MCF 10A (cell line): ENCODE measurements at regions not wholly inside any gene's neighbourhood (a gene's known extent, or its start where the extent isn't known, plus 50 kb on each side); places are given as distances from the start of the nearest gene placed in this dataset.
"Not testable (repeated sequence)": the region's sequence is repeated elsewhere in the genome, so short reads cannot be mapped to it uniquely, and the experiment has no call there.

Source experiments
- BruUV-seq: library from RNA; stranded (reverse); fragments of 400-500 nt; replicated peaks from 2 replicates; lab custom pipeline; 2021; lab: Mats Ljungman, UMichigan
- CTCF ChIA-PET: fragments of 300-600 bp; sonication (Branson Sonifier 250); formaldehyde crosslinking; extraction: SDS; loops from one replicate; lab custom pipeline; 2021; ENCODE audit warnings: antibody characterized with exemption, inconsistent platforms; lab: Yijun Ruan, JAX
- POLR2A ChIA-PET: fragments of 300-600, 350-650 bp; sonication (Branson Sonifier 250); formaldehyde crosslinking; extraction: SDS; loops from one replicate; lab custom pipeline; 2020; ENCODE audit warnings: antibody characterized with exemption, inconsistent platforms; lab: Yijun Ruan, JAX
- DNase-seq: peaks from one replicate; pipeline ENCODE4 v3.0.0-alpha.2; 2018; ENCODE audit not compliant: unreplicated experiment
- H3K27ac Mint-ChIP-seq: one replicate; pipeline ENCODE4 v1.8.0; 2022; ENCODE audit warnings: mild to moderate bottlenecking, low read depth, mixed read lengths; ENCODE audit not compliant: unreplicated experiment
- H3K27me3 Mint-ChIP-seq: one replicate; pipeline ENCODE4 v1.8.0; 2022; ENCODE audit warnings: mixed read lengths; ENCODE audit not compliant: insufficient read depth, unreplicated experiment
- H3K36me3 Mint-ChIP-seq: one replicate; pipeline ENCODE4 v1.8.0; 2022; ENCODE audit warnings: mild to moderate bottlenecking, moderate library complexity, mixed read lengths; ENCODE audit not compliant: insufficient read depth, unreplicated experiment
- H3K4me1 Mint-ChIP-seq: one replicate; pipeline ENCODE4 v1.8.0; 2022; ENCODE audit warnings: mixed read lengths; ENCODE audit not compliant: insufficient read depth, unreplicated experiment
- H3K4me3 Mint-ChIP-seq: one replicate; pipeline ENCODE4 v1.8.0; 2022; ENCODE audit warnings: mild to moderate bottlenecking, moderate library complexity, mixed read lengths; ENCODE audit not compliant: unreplicated experiment
- H3K9me3 Mint-ChIP-seq: one replicate; pipeline ENCODE4 v1.8.0; 2022; ENCODE audit warnings: mixed read lengths; ENCODE audit not compliant: unreplicated experiment
- intact Hi-C: fragments of 100-400 bp; cut with micrococcal nuclease; formaldehyde crosslinking; loops from 2 replicates; pipeline ENCODE4 v1.14.1; 2022
- TF ChIP-seq, protein P1 (sequence below): fragments of 200-600 bp; IDR thresholded peaks from one replicate; pipeline ENCODE4 v1.8.0; 2022; ENCODE audit warnings: antibody characterized with exemption, mild to moderate bottlenecking; ENCODE audit not compliant: unreplicated experiment

DNA sequence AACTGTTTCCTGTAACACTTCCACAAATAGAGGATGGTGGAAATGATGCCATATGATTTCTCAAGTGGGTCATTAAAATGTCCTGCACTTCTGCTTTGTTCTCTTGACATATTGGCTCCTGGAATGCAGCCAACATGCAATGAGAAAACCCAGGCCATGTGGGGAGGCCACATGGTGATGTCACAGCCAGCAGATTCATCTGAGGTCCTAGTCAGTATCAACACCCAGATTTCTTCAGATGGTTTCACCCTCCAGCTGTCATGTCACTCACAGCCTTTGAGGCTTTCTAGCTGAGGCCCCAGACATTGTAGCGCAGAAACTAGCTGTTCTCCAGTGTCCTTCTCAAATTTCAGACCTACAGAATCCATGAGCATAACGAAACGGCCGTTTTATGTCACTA lies 102.3 kb upstream of the NUPR2 start:
- DNase-seq = no peak
- Mint-ChIP-seq H3K9me3 (peaks cover 36% of the 10 kb centered on the region), H3K4me1 (no peaks in the 10 kb centered on the region), H3K27me3 (no peaks in the 10 kb centered on the region), H3K36me3 (no peaks in the 10 kb centered on the region), H3K4me3 (no peak overlapping the region), H3K27ac (no peak overlapping the region)
- BruUV-seq = no TSS peak
- TF ChIP-seq, protein P1, sequence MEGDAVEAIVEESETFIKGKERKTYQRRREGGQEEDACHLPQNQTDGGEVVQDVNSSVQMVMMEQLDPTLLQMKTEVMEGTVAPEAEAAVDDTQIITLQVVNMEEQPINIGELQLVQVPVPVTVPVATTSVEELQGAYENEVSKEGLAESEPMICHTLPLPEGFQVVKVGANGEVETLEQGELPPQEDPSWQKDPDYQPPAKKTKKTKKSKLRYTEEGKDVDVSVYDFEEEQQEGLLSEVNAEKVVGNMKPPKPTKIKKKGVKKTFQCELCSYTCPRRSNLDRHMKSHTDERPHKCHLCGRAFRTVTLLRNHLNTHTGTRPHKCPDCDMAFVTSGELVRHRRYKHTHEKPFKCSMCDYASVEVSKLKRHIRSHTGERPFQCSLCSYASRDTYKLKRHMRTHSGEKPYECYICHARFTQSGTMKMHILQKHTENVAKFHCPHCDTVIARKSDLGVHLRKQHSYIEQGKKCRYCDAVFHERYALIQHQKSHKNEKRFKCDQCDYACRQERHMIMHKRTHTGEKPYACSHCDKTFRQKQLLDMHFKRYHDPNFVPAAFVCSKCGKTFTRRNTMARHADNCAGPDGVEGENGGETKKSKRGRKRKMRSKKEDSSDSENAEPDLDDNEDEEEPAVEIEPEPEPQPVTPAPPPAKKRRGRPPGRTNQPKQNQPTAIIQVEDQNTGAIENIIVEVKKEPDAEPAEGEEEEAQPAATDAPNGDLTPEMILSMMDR = no peak
- intact Hi-C loops = no loop called here
- ChIA-PET POLR2A (interaction anchor here (0.7 kb wide), 1 partner anchor 126 kb away, joined by 3 read pairs; the partner anchor contains the start of gene PHKG1), CTCF (no interaction called here)

DNA sequence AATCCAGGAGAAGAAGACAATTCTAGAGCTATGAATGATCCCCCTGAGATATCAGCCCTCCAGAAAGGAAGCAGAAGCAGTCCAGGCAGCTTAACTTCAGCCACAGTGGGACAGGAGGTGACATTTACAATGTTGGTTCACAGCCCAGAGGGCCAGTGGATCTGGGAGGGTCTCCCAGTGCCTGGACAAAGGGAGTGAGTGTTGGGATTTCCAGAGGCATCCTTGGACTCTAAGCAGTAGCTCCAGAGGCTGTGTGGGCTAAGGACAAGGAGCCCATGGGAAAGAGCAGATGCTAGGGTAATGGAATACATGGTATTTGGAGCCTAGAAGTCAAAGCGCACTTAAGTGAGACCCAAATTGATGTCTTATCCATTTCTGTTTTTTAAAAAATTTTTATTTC lies 97.4 kb upstream of the NUPR2 start:
- no peaks in the 10 kb centered on the region for H3K27me3 Mint-ChIP-seq
- BruUV-seq = no TSS peak
- no peak overlapping the region for H3K27ac Mint-ChIP-seq
- intact Hi-C loops = no loop called here
- ChIA-PET CTCF (interaction anchor here (0.7 kb wide), 1 partner anchor 71 kb away, joined by 3 read pairs; no protein-coding TSS in a partner anchor), POLR2A (no interaction called here)
- H3K4me1 Mint-ChIP-seq = no peaks in the 10 kb centered on the region
- no peaks in the 10 kb centered on the region for H3K36me3 Mint-ChIP-seq
- TF ChIP-seq, protein P1 = no peak
- no peak overlapping the region for H3K4me3 Mint-ChIP-seq
- peaks cover 32% of the 10 kb centered on the region for H3K9me3 Mint-ChIP-seq
- DNase-seq = no peak

DNA sequence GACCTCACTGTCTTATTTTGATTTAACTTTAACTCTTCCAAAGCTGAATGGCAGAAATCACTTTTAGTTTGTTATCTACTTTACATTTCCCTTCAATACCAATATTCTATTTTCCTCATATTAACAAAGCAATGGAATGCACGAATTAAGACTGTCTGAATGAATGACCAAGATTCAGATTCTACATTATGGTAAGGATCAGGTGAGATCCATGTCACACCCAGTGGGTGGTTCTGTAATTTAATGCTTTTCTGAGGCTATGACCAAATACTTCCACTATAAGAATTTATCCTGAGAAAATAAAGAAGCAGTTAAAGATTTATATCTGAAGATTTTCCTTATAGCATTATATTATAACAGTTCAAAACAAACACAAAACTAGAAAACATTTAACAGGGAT lies 90.2 kb upstream of the NUPR2 start:
- no peak overlapping the region for H3K27ac Mint-ChIP-seq
- H3K9me3 Mint-ChIP-seq = peaks cover 7% of the 10 kb centered on the region

DNA sequence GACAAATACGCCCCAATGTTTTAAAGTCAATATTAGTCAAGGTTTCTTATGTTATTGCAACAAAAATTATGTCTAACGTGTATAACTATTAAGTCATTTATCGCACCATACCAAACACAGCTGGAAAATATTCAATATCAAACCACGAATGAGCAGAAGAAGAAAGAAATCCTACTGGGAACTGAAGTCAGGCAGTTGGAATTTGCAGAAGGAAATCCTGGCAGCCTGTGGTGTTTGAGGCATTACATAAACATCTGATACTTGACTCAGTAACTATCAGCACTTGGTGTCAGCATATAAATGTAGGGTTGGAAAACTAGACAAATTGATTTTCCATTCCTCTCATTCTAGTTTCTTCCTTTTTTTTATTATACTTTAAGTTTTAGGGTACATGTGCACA lies 83.4 kb upstream of the NUPR2 start:
- Mint-ChIP-seq H3K36me3 (no peaks in the 10 kb centered on the region), H3K27ac (no peak overlapping the region), H3K27me3 (no peaks in the 10 kb centered on the region), H3K9me3 (peaks cover 15% of the 10 kb centered on the region), H3K4me1 (no peaks in the 10 kb centered on the region), H3K4me3 (no peak overlapping the region)
- POLR2A ChIA-PET = no interaction called here
- no peak for DNase-seq
- CTCF ChIA-PET = no interaction called here
- BruUV-seq = no TSS peak
- TF ChIP-seq, protein P1 = no peak
- intact Hi-C loops = no loop called here

More for the DNA sequence above, 90.2 kb upstream of the NUPR2 start:
- no TSS peak for BruUV-seq
- DNase-seq = no peak
- TF ChIP-seq, protein P1 = no peak
- intact Hi-C loops = no loop called here
- ChIA-PET CTCF (no interaction called here), POLR2A (no interaction called here)
- no peak overlapping the region for H3K4me3 Mint-ChIP-seq
- H3K4me1 Mint-ChIP-seq = no peaks in the 10 kb centered on the region
- no peaks in the 10 kb centered on the region for H3K27me3 Mint-ChIP-seq
- H3K36me3 Mint-ChIP-seq = no peaks in the 10 kb centered on the region

DNA sequence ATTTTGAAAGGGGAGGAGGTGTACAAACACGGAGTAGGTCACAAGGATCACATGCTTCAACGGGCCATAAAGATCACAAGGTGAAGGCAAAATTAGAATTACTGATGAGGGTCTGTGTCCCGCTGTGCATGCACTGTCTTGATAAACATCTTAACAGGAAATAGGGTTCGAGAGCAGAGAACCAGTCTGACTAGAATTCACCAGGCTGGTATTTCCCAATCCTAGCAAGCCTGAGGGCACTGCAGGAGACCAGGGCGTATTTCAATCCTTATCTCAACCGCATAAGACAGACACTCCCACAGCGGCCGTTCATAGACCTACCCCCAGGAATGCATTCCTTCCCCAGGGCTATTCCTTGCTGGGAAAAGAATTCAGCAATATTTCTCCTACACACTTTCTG lies 80.0 kb upstream of the NUPR2 start:
- H3K27me3 Mint-ChIP-seq, intact Hi-C loops, H3K36me3 Mint-ChIP-seq, CTCF ChIA-PET, H3K27ac Mint-ChIP-seq, POLR2A ChIA-PET, H3K4me3 Mint-ChIP-seq, BruUV-seq, H3K4me1 Mint-ChIP-seq, DNase-seq: not testable (repeated sequence)
- H3K9me3 Mint-ChIP-seq = peaks cover 18% of the 10 kb centered on the region
